Fibroblast of the aortic adventitia (primary cell): ENCODE measurements at regions not wholly inside any gene's neighbourhood (a gene's known extent, or its start where the extent isn't known, plus 50 kb on each side); places are given as distances from the start of the nearest gene placed in this dataset.

Experiments
- DNase-seq: peaks from one replicate; pipeline ENCODE4 v3.0.0-alpha.2; 2010; ENCODE audit warnings: low read depth
- H3K4me3 ChIP-seq: 2 replicates; pipeline ENCODE4 v1.5.1; 2011; ENCODE audit warnings: low read depth, mild to moderate bottlenecking, control low read depth, low read length, moderate library complexity
- TF ChIP-seq, protein P1 (sequence below): IDR thresholded peaks from 2 replicates; pipeline ENCODE4 v1.5.1; 2011; ENCODE audit warnings: mild to moderate bottlenecking, low read length, control low read depth, inconsistent platforms; ENCODE audit not compliant: insufficient read depth

DNA sequence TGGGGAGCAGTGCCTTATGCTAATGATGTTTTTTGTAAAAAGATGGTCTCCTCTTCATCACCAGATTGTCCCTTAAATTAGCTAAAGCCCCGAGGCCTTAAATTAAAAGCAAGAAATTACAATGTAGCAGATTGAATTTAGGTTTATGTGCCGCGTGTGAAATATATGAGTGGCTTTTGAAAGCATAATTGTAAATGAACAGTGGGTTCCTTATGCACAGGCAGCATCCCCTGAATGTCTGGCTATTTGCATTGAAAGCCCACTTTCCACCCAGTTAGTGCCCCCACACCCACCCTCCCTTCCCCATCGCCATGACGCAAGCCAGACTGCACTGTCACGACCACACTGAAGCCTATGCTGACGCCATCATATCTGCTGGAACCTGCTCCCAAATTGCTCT, 62.4 kb upstream of the SORCS3 start:
- DNase-seq: no peak
- TF ChIP-seq, protein P1, sequence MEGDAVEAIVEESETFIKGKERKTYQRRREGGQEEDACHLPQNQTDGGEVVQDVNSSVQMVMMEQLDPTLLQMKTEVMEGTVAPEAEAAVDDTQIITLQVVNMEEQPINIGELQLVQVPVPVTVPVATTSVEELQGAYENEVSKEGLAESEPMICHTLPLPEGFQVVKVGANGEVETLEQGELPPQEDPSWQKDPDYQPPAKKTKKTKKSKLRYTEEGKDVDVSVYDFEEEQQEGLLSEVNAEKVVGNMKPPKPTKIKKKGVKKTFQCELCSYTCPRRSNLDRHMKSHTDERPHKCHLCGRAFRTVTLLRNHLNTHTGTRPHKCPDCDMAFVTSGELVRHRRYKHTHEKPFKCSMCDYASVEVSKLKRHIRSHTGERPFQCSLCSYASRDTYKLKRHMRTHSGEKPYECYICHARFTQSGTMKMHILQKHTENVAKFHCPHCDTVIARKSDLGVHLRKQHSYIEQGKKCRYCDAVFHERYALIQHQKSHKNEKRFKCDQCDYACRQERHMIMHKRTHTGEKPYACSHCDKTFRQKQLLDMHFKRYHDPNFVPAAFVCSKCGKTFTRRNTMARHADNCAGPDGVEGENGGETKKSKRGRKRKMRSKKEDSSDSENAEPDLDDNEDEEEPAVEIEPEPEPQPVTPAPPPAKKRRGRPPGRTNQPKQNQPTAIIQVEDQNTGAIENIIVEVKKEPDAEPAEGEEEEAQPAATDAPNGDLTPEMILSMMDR: no peak
- no peak overlapping the region for H3K4me3 ChIP-seq

- TF ChIP-seq, protein P1: no peak
- no peak for DNase-seq
- no peak overlapping the region for H3K4me3 ChIP-seq
Observed at GRCh38 chr10:104579136-104579535, 62.0 kb upstream of the SORCS3 start.

GRCh38 chr10:104580321-104580720, 60.8 kb upstream of the SORCS3 start:
- TF ChIP-seq, protein P1: no peak
- H3K4me3 ChIP-seq: no peak overlapping the region

GRCh38 chr10:104580774-104581675, 60.1 kb upstream of the SORCS3 start:
- H3K4me3 ChIP-seq: no peak overlapping the region
- DNase-seq: peak; percentile 69
- TF ChIP-seq, protein P1: peak; percentile 87

More at GRCh38 chr10:104580321-104580720, 60.8 kb upstream of the SORCS3 start:
- DNase-seq: peak; percentile 16

DNA sequence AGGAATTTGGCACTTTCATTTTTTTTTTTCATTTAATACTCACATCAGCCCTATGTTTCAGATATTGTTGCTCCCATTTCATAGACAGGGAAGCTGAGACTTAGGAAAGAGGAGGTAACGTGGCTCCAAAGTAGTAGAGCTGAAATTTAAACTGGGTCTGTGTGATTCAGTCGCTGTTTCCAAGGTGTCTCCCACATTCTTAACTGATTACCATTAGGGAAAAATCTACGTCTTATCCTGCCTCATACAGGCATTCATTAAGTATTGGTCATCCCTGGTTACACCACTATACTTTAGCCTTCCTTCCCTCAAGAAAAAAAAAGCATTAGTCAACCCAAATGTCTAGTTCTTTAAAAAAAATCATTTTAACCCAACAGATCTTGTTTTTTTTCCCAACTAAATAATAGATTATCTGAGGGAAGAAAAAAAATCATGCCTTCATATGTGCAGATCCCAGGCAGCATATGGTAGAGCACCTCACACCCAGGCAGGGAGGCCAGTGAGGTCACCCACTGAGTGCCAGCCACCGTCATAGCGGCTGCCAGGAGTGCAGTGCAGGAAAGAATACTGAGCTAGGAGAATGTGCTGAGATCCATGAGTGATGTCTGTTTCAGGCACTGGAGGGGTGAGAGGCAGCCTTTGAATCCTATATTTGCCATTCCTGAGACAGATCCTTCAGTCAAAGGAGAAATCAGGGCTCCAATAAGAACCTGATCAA, 59.0 kb upstream of the SORCS3 start:
- peak; percentile 14 for DNase-seq
- no peak overlapping the region for H3K4me3 ChIP-seq
- TF ChIP-seq, protein P1: no peak

GRCh38 chr10:104582602-104582951, 58.5 kb upstream of the SORCS3 start:
- TF ChIP-seq, protein P1: no peak
- DNase-seq: no peak
- no peak overlapping the region for H3K4me3 ChIP-seq
